Endothelial cell of umbilical vein (primary cell): ENCODE measurements at regions not wholly inside any gene's neighbourhood (a gene's known extent, or its start where the extent isn't known, plus 50 kb on each side); places are given as distances from the start of the nearest gene placed in this dataset.
"Not testable (repeated sequence)": the region's sequence is repeated elsewhere in the genome, so short reads cannot be mapped to it uniquely, and the experiment has no call there.

Source experiments
- BruUV-seq: library from RNA; stranded (reverse); fragments of 400-500 nt; replicated peaks from 2 replicates; lab custom pipeline; 2021; lab: Mats Ljungman, UMichigan
- CTCF ChIA-PET: fragments of 300-600, 350-600 bp; sonication (Branson Sonifier 250); formaldehyde crosslinking; loops from one replicate; lab custom pipeline; 2021; ENCODE audit warnings: antibody characterized with exemption, inconsistent platforms; lab: Charles Lee
- POLR2A ChIA-PET: fragments of 300-600, 350-600 bp; sonication (Branson Sonifier 250); formaldehyde crosslinking; loops from one replicate; lab custom pipeline; 2021; ENCODE audit warnings: antibody characterized with exemption, inconsistent platforms; lab: Charles Lee
- DNase-seq: peaks from one replicate; pipeline ENCODE4 v3.0.0-alpha.2; 2011; ENCODE audit warnings: low read depth, low spot score
- FAIRE-seq: peaks from 2 replicates; lab custom pipeline; 2011; peaks lifted over from hg19 to GRCh38; lab: Jason Lieb, UNC
- H2AFZ ChIP-seq: 2 replicates; pipeline ENCODE4 v1.6.0; 2012; ENCODE audit warnings: low read depth, low read length, control low read depth, inconsistent platforms
- H3K27ac ChIP-seq: 2 replicates; pipeline ENCODE4 v1.5.1; 2011; ENCODE audit warnings: low read depth, mild to moderate bottlenecking, control low read depth, low read length, moderate library complexity; ENCODE audit not compliant: insufficient read depth
- H3K27me3 ChIP-seq, 2 experiments: 2 replicates each; pipeline versions ENCODE4 v1.6.0 to v1.6.1; 2011; ENCODE audit warnings: low read length in 2 of 2, mixed read lengths in 1 of 2; ENCODE audit not compliant: control insufficient read depth in 2 of 2, insufficient read depth in 2 of 2
- H3K36me3 ChIP-seq, 2 experiments: 2 replicates in 1 of 2; 3 replicates in 1 of 2; pipeline ENCODE4 v1.5.1; 2011; ENCODE audit warnings: low read length in 2 of 2, mild to moderate bottlenecking in 1 of 2, moderate library complexity in 1 of 2; ENCODE audit not compliant: control insufficient read depth in 2 of 2, insufficient read depth in 2 of 2; ENCODE audit errors: extremely low read depth in 1 of 2
- H3K4me1 ChIP-seq: 3 replicates; pipeline ENCODE4 v1.5.1; 2011; ENCODE audit warnings: mild to moderate bottlenecking, low read length; ENCODE audit not compliant: control insufficient read depth, insufficient read depth; ENCODE audit errors: extremely low read depth
- H3K4me2 ChIP-seq: 2 replicates; pipeline ENCODE4 v1.6.1; 2011; ENCODE audit warnings: low read length, control low read depth, mixed read lengths; ENCODE audit not compliant: insufficient read depth
- H3K4me3 ChIP-seq, 3 experiments: fragments of 200-600 bp in 1 of 3; sonication (generic), shearing (Covaris generic) in 1 of 3; replicated peaks in 1 of 3; 2 replicates each; pipeline ENCODE4 v1.5.1; 2011 to 2016; ENCODE audit warnings: control low read depth in 3 of 3, low read length in 3 of 3, mild to moderate bottlenecking in 2 of 3, inconsistent platforms in 1 of 3, low read depth in 1 of 3, moderate library complexity in 1 of 3; ENCODE audit not compliant: insufficient read depth in 1 of 3
- H3K79me2 ChIP-seq: 2 replicates; pipeline ENCODE4 v1.6.0; 2012; ENCODE audit warnings: low read length, inconsistent platforms; ENCODE audit not compliant: control insufficient read depth, insufficient read depth
- H3K9ac ChIP-seq: replicated peaks from 2 replicates; pipeline ENCODE3; 2011; ENCODE audit warnings: low read length, control low read depth; ENCODE audit not compliant: insufficient read depth; ENCODE audit errors: extremely low read depth
- H3K9me1 ChIP-seq: replicated peaks from 3 replicates; pipeline ENCODE4 v1.6.0; 2011; ENCODE audit warnings: mild to moderate bottlenecking, low read length; ENCODE audit not compliant: control insufficient read depth, insufficient read depth; ENCODE audit errors: extremely low read depth
- H3K9me3 ChIP-seq: replicated peaks from 2 replicates; pipeline ENCODE4 v1.5.1; 2012; ENCODE audit warnings: low read length, inconsistent platforms; ENCODE audit not compliant: control insufficient read depth, insufficient read depth
- H4K20me1 ChIP-seq: replicated peaks from 2 replicates; pipeline ENCODE3; 2011; ENCODE audit warnings: mild to moderate bottlenecking, low read length; ENCODE audit not compliant: control insufficient read depth, insufficient read depth; ENCODE audit errors: extremely low read depth
- EZH2 ChIP-seq: IDR thresholded peaks from 2 replicates; pipeline ENCODE4 v1.6.1; 2012; ENCODE audit warnings: borderline replicate concordance, low read depth, mild to moderate bottlenecking, moderate library complexity, low read length, inconsistent platforms; ENCODE audit not compliant: severe bottlenecking
- GATA2 ChIP-seq: IDR thresholded peaks from 2 replicates; pipeline ENCODE4 v1.7.0; 2011; ENCODE audit warnings: low read depth, mild to moderate bottlenecking, moderate library complexity, mixed read lengths, low read length; ENCODE audit not compliant: insufficient read length, insufficient read depth
- dilution Hi-C: fragments of 300-500 bp; cut with MboI; formaldehyde crosslinking; loops from one replicate; pipeline ENCODE4 v1.15.0; 2019; ENCODE audit warnings: low sequenced_read_pairs; ENCODE audit not compliant: extremely low pct_ligation_motif_present
- intact Hi-C: fragments of 100-400 bp; cut with micrococcal nuclease; formaldehyde crosslinking; loops from one replicate; pipeline ENCODE4 v1.10.0; 2022

GRCh38 chr6:167238694-167239467 lies 52.2 kb upstream of the UNC93A start:
- BruUV-seq = no TSS peak
- FAIRE-seq = no peak

GRCh38 chr6:167239470-167239869 lies 51.6 kb upstream of the UNC93A start:
- H3K27me3 ChIP-seq, H4K20me1 ChIP-seq, POLR2A ChIA-PET, H3K4me3 ChIP-seq, H3K9me1 ChIP-seq, H3K4me1 ChIP-seq, H3K79me2 ChIP-seq, H3K9ac ChIP-seq, H3K4me2 ChIP-seq, DNase-seq, H2AFZ ChIP-seq, CTCF ChIA-PET, BruUV-seq, H3K9me3 ChIP-seq, FAIRE-seq, H3K27ac ChIP-seq, intact Hi-C loops, H3K36me3 ChIP-seq, dilution Hi-C loops: not testable (repeated sequence)

More at GRCh38 chr6:167238694-167239467, 52.2 kb upstream of the UNC93A start:
- H3K27me3 ChIP-seq = no peaks in the 10 kb centered on the region
- ChIA-PET CTCF (no interaction called here), POLR2A (no interaction called here)
- no peak overlapping the region for H2AFZ ChIP-seq
- DNase-seq = no peak
- H3K9ac ChIP-seq = no peak overlapping the region
- H3K27ac ChIP-seq = no peak overlapping the region
- H4K20me1 ChIP-seq = no peaks in the 10 kb centered on the region
- H3K36me3 ChIP-seq = no peaks in the 10 kb centered on the region
- no peaks in the 10 kb centered on the region for H3K79me2 ChIP-seq
- dilution Hi-C loops (no loop called here), intact Hi-C loops (no loop called here)
- no peaks in the 10 kb centered on the region for H3K9me1 ChIP-seq
- no peaks in the 10 kb centered on the region for H3K4me1 ChIP-seq
- no peak overlapping the region for H3K4me3 ChIP-seq
- H3K9me3 ChIP-seq = no peaks in the 10 kb centered on the region
- H3K4me2 ChIP-seq = no peak overlapping the region
- TF ChIP-seq GATA2 = no peak
- no peak for TF ChIP-seq EZH2
